HG03442 (cell line): ENCODE measurements at regions not wholly inside any gene's neighbourhood (a gene's known extent, or its start where the extent isn't known, plus 50 kb on each side); places are given as distances from the start of the nearest gene placed in this dataset.

ENCODE experiments used
- ATAC-seq: cut with Tn5 transposase; IDR thresholded peaks from one replicate; pipeline ENCODE4 v1.9.1; 2021; ENCODE audit warnings: mild to moderate bottlenecking, moderate library complexity; ENCODE audit not compliant: unreplicated experiment

GRCh38 chr4:80124246-80125211, 51.5 kb upstream of the ANTXR2 start:
- no peak for ATAC-seq
